Retinal pigment epithelial cell (primary cell): ENCODE measurements at regions not wholly inside any gene's neighbourhood (a gene's known extent, or its start where the extent isn't known, plus 50 kb on each side); places are given as distances from the start of the nearest gene placed in this dataset.

Source experiments
- DNase-seq: peaks from one replicate; pipeline ENCODE4 v3.0.0-alpha.2; 2010; ENCODE audit warnings: low read depth
- H3K4me3 ChIP-seq: 2 replicates; pipeline ENCODE4 v1.5.1; 2011; ENCODE audit warnings: mild to moderate bottlenecking, low read length, control low read depth, moderate library complexity
- TF ChIP-seq, protein P1 (sequence below): conservative IDR thresholded peaks from 2 replicates; pipeline ENCODE4 v1.5.1; 2011; ENCODE audit warnings: low read depth, low read length, control low read depth, inconsistent platforms

DNA sequence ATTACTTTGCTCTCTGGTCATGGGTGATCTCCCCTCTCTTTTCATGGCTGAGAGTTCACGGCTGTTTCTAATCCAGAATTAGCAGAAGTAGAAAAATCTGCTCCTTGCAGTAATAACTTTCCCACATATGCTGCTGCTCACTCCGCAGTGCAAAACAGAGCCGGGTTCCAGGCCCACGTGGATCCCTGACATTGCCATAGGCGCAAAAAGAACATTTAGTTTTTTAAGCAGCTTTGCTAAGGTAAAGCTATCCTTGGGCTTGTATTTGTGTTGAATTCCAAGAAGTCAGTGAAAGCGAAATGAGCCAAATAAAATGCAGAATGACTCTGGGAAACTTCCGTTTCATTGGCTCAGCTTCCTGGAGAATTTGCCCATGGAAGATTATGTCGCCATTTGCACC lies 633.7 kb upstream of the SUCLG2 start:
- DNase-seq = no peak
- no peak overlapping the region for H3K4me3 ChIP-seq
- TF ChIP-seq, protein P1, sequence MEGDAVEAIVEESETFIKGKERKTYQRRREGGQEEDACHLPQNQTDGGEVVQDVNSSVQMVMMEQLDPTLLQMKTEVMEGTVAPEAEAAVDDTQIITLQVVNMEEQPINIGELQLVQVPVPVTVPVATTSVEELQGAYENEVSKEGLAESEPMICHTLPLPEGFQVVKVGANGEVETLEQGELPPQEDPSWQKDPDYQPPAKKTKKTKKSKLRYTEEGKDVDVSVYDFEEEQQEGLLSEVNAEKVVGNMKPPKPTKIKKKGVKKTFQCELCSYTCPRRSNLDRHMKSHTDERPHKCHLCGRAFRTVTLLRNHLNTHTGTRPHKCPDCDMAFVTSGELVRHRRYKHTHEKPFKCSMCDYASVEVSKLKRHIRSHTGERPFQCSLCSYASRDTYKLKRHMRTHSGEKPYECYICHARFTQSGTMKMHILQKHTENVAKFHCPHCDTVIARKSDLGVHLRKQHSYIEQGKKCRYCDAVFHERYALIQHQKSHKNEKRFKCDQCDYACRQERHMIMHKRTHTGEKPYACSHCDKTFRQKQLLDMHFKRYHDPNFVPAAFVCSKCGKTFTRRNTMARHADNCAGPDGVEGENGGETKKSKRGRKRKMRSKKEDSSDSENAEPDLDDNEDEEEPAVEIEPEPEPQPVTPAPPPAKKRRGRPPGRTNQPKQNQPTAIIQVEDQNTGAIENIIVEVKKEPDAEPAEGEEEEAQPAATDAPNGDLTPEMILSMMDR = no peak

GRCh38 chr3:68287101-68287500 lies 632.7 kb upstream of the SUCLG2 start:
- DNase-seq = no peak
- TF ChIP-seq, protein P1 = no peak

DNA sequence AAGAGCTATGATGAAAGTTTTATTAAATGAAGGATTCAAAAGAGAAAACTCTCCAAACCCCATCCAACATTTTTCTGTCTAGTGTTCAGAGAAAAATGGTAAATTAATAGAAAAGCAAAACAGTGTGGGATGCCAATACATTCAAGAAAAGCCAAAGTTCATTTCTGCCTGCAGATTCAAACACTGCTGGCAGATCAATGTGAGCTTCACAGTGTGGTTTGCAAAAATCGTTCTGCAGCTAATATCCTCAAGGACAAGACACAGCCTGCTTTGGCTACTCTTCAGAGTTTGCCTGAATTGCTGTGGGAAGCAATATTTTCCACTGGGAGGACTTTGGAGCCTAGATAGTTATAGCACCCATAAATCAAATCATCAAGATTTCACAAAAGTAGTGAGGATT lies 619.9 kb upstream of the SUCLG2 start:
- TF ChIP-seq, protein P1 = no peak
- no peak overlapping the region for H3K4me3 ChIP-seq
- no peak for DNase-seq

More at GRCh38 chr3:68287101-68287500, 632.7 kb upstream of the SUCLG2 start:
- H3K4me3 ChIP-seq = no peak overlapping the region

DNA sequence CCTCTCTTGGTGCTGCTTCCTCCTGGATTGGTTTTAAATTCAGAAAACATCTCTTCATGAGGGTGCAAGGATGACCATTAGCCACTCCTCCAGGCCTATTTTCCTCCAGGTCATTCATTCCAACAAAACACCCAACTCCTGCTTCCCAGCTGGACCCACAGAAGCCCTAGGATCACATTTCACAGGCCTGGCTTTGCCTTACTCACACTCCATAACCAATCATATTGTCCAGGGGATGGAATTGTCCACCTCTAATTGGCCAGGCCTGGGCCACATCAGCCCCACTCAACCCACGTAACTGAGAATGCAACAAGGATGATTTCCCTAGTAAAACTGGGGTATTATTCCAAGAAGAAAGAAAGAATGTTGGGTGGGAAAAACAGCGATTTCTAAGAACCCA lies 616.7 kb upstream of the SUCLG2 start:
- TF ChIP-seq, protein P1 = no peak
- no peak for DNase-seq
- H3K4me3 ChIP-seq = no peak overlapping the region

DNA sequence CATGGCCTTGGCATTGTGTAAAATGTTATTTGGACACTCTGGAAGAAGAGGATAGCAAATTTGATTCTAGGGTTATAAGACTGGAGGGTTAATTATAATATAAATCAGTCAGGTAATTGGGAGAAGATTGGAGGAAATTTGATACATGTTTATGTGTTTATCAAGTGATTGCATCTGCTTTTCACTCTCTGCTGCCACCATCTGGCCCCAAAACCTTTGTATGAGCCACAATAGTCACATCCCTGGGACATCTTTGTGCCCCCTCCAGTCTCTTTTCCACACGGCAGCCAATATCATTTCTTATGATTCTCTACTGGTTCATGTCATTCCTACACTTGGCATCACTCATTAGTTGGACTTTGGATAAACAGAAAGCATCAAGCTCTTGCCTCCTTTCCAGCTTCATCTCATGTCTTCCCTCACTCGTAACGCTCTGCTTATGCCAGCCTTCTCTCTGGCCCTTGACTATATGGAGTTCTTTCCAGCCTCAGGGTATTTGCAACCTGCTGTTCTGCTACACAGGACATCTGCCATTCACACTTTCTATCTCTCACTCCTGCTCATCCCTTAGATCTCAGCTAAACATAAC lies 602.3 kb upstream of the SUCLG2 start:
- TF ChIP-seq, protein P1 = no peak
- no peak for DNase-seq
- H3K4me3 ChIP-seq = no peak overlapping the region

GRCh38 chr3:68249265-68249664 lies 594.9 kb upstream of the SUCLG2 start:
- no peak for DNase-seq
- TF ChIP-seq, protein P1 = no peak
- no peak overlapping the region for H3K4me3 ChIP-seq

- no peak overlapping the region for H3K4me3 ChIP-seq
- TF ChIP-seq, protein P1 = no peak
- DNase-seq = no peak
Measured at GRCh38 chr3:68242606-68243005, 588.2 kb upstream of the SUCLG2 start.
